ENCODE measurements at regions not wholly inside any gene's neighbourhood (a gene's known extent, or its start where the extent isn't known, plus 50 kb on each side); places are given as distances from the start of the nearest gene placed in this dataset.

DNA sequence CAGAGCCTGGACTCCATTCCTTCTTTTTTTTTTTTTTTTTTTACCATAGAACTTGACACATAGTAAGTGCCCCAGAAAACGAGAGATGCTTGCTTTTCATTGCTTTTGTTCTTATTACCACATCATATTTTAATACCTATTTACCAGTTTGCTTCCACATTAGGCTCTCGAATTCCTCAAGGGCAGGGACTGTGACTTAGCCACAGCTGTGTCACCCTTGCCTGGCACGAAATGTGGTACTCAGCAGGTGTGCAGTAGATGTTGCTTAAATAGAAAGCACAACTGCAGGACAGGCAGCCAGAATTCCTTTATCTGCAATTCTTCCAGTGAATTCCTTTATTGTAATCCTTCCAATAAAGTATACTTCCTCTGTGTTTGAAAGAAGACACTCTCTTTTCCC is 393.0 kb downstream of the HAPSTR1 start:
- DNase-seq: no peak

DNA sequence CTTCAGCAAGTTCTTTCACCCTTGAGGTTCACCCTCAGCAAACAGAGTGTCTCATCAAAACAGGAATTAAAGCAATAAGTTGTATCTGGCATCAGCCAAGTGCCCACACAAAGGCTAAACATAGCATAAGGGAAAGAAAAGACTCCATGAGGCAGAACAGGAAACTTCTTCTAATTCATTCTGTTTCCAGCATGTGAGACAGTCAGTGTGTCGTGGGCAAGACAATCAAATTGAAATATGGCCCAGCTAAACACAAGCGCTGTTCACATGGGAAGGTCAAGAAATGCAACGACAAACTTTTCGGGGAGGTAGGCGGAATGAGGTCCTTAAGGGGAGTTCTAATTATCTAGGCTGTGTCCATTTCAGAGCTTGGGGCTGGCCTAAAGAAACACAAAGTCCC is 393.4 kb downstream of the HAPSTR1 start:
- DNase-seq: no peak

DNA sequence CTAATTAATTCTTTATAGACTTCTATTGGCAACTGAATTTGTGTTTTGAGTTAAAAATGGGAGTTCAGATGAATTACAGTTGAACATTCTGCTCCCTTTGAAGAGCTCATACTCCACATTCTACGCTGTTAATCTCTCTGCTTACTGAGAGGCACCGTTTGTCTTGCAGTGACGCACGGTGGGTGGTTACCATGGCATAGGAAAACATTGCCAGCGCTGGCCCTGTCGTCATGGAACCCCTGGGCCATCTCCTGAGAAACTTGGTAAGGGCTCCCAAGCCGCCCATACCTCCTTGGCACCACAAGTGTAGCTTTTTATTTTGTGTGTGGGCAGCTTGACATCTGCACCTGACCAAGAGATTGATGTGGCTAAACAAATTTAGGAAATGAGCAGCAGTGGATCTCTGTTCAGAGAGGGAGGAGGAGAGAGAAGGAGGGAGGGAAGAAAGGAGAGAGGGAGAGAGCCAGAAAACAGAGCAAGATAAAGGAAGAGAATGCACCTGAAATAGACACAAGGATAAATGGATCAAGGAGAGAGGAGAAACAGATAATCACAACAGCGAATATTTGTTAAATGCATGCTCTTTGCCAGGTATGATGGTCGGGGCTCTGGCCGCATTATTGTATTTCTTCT is 398.5 kb downstream of the HAPSTR1 start:
- DNase-seq: no peak

DNA sequence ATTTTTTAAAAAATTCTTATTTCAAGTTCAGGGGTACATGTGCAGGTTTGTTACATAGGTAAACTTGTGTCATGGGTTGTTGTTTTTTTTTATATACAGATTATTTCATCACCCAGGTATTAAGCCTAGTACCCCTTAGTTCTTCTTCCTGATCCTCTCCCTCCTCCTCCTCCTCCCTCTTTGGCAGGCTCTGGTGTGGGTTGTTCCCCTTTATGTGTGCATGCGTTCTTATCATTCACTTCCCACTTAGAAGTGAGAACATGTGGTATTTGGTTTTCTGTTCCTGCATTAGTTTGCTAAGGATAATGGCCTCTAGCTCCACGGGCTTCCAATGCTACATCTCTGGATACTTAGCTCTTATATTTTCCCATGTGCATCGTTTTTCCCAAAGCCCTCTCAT is 404.4 kb downstream of the HAPSTR1 start:
- DNase-seq: no peak

DNA sequence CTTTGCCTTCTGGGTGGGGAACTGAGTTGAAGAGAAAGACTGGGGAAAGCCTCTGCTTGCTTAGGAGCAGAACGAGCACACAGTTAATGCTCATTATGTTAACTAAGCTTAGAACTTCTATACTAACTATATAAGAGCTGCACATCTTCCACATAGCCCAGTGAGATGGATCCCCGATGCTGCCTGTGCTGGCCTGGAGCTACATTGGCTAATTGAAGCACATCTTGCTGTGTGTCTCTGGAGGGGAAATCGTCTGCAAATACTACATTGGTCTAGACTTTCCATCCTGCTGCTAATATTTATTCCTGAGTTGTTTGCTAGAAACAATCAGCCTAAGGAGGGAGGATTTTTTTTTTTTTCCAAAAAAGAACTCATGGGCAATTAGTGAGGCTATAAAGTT is 406.3 kb downstream of the HAPSTR1 start:
- DNase-seq: no peak

DNA sequence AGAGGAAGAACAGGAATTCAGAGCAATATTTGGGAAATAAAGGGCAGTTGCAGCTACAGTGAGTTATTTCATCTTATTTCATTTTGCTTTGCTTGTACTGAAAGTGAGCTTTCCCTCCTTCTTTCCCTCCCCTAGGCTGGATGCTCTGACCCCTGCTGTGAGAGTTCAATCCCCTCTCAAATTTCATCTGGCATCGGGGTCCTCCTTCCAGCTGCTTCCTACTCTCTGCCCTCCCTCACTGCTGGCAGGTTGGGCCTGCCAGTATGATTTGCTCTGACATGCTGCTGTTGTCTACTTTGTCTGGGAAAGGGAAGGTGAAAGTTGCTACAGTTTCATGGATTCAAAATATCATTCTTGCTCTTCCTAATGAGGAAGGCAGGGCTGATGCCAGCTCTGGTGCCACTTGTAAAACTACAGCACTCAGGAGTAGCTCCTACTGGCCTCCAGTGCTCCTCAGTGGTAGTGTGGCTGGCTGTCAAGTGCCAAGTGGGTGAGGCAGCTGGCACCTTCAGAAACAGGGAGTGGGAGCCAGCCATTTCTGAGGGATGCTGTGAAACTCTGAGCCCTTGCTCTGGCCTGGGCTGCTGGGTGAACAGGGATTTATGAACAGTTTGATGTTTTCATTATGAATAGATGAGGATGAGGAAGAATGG is 408.6 kb downstream of the HAPSTR1 start:
- DNase-seq: no peak

DNA sequence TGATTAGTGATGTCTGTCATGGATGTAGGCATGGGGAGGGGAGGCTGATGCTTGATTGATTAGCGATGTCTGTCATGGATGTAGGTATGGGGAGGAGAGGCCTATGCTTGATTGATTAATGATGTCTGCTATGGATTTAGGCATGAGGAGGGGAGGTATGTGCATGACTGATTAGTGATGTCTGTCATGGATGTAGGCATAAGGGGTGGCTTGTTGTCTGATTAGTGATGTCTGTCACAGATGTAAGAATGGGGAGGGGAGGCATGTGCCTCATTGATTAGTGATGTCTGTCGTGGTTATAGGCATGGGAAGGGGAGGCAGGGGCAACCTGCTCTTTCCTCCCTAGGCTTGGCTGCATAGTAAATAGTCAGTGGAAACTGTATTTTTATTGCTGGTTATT is 409.4 kb downstream of the HAPSTR1 start:
- DNase-seq: no peak

DNA sequence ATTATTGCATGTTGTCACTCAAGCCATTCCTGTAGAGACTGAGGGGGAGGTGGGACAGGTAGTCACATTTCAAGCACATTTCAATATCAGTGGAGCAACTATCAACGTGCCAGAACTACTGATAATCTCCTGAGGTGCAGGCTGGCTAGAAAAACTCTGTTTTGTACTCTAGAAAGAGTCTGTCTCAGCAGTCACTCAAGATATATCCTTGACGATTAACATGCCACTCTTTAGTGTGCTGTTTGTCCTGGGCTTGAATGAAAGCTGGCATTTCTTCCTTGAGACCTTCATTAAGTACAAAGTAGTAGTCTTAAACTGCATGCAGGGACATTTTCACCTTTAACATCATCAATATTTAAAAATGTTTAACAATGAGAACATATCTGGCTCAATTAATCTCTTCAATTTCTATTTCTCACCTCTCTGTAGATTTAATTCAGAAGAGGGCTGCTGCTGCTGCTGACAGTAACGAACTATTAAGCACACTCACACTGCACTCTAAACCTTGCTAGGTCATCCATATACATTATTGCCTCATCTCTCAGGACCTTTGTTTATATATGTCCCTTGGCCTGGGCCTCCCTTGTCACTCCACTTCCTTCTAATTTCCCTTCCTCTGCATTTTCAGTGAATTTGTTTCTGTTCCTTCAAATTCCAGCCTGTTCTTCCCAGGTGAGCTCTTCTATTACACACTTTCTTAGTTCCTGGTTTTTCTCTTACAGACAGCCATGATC is 412.0 kb downstream of the HAPSTR1 start:
- no peak for DNase-seq

DNA sequence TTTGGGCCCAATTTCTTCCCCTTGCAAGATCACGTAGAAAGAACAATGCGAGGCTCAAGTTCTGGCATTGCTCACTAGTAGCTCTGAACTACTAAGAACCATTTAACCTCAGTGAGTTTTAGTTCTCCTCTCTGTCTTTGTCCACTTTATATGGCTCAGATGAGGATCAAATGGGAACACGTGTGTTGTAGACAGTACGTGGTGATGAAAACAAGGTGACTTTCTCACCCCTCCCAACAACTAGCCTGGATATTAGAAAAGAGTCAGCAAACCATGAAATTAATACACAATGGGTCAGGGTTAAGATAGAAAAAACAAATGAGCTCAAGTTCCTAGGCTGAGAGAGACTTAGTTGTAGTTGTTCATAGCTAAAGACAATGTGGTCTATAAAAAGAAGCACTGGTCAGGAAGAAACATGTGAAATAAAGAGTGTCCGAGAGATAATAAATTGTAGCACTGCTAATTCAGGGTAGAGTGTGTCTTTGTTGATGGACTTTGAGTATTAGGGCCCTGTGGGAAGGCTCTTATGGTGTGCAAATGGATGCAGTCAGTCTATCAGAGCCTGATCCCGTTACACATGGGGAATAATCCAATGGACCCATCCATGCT is 417.0 kb downstream of the HAPSTR1 start:
- DNase-seq: no peak

DNA sequence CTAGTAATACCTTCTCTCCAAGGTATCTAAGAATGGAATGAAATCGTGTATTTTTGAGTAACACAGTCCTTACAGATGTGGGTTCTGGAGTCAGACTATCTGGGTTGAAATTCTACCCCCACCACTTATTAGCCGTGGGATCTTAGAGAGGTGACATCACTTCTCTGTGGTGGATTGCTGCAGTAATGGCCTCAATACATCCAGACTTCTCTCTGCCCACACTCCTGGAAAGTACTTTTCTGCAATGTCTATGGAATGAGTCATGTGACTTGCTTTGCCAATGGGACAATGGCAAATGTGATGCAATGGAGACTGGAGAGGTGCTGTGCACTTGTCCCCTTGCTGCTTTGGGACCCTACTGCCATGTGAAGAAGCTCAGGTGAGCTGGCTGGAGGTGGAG is 418.2 kb downstream of the HAPSTR1 start:
- DNase-seq: no peak

DNA sequence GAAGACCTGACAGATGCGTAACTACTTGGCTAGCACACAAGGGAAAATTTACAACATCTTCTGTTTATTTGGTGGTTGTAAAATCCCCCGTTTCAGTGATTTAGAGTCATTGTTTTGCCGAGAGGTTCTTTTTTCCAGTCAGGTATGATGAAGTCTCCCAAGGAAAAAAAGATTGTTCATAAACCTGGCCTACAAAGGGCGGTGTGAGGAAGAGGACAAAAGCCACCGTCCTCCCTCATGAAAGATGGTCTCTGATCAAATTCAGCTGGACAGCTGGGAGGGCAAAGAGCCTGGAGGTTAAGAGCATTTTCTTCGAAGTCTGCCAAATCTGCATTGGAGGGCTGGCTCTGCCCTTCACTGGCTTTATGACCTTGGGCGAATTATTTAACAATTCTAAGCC is 419.9 kb downstream of the HAPSTR1 start:
- DNase-seq: no peak

DNA sequence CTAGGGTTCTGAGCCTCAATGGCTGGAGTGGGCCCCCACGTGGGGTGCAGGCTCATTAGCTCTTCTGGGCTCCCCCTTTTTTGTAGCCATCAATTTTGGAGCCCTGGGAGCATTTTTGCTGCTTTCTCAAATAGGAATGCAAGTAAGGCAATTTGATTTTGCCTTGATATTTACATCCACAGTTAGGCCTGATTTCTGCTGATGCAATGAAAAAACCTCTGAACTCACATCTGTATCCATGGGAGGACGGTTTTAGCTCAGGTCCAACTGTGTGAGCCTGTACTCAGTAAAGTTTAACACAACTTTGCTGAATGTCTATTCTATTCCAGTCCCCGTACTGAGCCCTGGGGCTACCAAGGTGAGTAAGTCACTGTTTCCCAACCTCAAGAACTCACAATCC is 425.0 kb downstream of the HAPSTR1 start:
- no peak for DNase-seq

DNA sequence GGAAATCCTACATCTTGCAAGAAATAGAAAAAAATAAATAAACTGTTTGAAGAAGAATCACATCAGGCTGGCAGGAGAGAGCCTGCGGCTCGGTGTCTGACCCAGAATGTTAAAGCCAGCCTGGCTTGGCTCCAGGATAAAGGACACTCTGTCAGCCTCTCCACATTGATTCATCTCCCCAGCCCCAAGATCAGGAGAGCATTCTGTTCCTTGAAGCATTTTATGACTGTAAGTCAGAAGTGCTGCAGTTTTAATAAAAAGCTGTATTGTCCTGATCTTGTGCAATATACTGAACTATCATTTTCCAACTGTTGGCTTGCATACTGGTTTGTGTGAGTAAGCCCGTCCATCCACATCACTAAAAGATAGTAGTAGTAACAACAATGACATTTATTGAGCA is 426.6 kb downstream of the HAPSTR1 start:
- no peak for DNase-seq

DNA sequence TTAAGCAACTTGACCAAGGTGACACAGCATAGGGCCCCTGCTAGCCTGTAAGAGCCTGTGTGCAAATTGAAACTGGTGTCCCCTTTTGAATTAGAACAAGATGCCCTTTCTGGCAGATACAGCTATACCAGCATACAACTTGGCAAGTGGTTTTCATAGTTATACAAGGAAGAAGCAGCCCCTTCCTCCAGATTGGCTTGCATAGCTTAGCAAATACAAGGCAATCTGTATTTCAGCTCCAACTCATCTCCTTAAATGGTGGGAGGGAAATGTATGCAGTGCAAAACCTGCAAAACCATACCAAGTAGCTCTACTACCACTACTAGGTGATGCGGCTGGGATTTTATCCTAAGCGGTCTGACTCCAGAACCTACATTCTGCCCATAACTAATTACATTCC is 427.1 kb downstream of the HAPSTR1 start:
- no peak for DNase-seq

DNA sequence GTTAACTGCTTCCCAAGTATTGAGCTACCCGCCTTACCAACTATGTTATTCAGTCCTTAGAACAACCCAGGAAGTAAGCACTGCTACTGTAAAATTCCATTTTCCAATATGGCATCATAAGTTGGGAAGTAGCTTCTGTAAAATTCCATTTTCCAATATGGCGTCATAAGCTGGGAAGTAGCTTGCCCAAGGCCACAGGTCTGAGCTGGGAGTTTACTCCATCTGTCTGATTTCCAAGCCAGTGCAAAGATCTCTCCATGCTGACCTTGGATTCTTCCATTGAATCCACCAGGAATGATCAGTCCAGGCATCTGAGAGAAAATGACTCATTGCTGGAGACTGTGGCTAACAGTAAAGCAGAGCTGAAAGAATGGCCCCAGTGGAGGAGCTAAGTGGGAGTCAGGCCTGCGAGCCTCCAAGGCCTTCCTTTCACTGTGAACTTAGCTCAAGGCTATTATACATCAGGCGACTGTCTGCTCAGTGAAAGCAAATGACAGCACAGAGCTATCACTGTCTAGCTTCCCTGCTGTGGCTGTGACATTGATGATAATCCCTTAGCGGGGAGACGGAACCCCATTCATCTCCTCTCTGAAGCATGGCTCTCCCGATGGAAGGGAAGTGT is 430.4 kb downstream of the HAPSTR1 start:
- DNase-seq: no peak

DNA sequence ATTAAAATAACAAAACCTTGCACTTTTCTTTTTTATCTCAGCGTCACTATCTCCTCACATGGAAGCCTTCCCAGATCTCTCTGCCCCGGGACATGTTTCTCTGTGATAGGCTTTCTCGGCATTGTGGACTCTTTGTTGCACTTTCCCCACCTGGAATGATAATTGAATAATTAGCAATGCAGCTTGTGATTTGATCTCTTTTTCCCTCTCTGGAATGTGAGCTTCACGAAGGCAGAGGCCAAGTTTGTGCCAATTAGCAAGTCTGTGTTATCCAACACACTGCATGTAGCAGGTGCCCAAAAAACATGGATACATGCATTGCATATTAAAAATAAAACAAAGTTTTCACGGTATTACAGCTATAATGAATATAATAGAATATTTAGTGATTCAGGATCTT is 431.2 kb downstream of the HAPSTR1 start:
- DNase-seq: no peak

DNA sequence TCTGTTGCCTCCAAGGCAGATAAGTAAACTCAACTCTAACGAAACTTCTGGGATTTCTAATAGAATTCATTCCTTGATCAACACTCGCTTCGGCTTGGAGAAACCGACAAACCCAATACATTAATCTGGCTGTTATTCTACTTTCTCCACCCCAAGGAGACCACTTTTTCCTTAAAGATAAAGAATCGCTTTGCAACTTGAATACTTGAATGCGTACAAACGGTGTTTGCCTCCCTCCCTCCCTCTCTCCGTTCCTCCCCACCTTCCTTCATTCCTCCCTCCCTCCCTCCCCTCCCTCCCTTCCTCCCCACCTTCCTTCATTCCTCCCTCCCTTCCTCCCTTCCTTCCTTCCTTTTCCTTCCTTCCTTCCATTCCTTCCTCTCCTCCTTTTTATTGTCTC is 432.6 kb downstream of the HAPSTR1 start:
- DNase-seq: no peak

DNA sequence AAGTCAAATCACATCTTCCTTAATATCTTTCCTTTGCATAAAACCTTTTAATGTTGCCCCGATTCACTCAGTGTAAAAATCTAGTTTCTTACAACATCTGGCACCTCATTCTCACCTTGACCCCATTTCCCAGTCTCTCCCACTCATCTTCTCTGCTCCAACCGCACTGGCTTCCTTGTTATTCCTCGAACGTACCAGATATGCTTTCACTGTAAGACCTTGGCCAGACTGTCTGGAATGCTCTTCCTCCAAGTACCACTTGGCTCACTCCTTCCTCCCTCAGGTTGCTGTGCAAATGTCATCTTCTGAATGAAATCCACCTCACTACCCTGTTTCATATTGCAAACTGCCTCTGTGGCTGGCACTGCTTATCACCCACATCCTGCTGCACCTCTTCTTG is 433.6 kb downstream of the HAPSTR1 start:
- DNase-seq: no peak

DNA sequence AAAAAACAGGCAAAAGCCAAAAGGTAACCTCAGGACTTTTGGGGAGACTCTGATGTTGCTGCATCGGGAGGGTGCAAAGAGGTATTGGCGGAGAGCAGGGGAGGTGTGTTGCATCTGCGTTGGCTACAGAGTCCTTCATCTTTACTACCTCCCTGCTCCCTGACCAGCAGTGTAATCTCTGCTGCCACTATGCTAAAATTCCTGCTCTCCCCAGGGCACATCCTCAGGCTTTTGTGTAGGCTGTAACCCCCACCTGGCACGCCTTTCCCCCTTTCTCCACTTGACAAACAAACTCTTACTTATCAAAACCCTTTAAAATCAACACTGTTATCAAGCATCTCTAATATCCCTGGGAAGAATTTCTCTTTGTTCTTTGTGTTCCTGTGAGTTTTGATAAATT is 435.3 kb downstream of the HAPSTR1 start:
- DNase-seq: no peak

DNA sequence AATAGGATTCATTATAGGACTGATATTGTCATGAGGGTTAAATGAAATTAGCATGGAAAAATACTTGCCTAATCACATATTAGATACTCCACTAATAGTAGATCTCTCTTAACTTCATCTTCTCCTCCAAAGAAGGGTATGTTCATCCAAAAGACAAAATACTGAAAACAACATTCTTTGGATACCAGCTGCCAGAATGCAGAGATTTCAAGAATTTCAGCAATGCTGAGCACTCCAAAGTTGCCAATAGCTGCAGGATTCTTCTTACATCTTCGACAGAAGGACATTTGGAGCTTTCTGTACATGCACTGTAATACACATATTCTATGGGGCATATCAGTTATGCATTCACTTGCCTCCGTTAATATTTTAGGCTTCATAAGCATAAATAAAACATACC is 436.5 kb downstream of the HAPSTR1 start:
- no peak for DNase-seq

DNA sequence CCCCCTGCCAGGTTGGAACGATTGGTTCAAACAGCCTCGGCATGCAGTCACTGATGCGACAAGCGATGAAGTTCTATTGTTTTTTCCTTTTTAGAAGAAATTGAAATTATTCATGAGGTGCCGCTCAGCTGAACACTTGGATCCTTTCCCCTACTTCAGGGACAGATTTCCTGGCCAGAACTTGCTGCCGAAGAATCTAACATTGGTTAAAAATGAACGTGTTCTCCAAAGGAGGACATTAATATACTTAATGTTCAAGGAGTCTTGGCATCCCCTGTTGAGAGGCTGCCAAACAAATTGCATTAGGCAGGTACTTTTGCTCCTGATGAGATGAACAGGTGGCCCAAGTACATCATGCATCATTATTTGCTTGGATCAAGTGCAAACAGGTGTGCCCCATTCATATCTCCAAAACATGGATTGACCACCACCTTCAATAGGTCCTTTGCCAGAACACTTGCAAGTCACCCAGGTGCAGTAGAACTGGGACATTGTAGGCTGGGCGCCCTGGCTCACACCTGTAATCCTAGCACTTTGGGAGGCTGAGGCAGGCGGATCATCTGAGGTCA is 437.2 kb downstream of the HAPSTR1 start:
- no peak for DNase-seq

DNA sequence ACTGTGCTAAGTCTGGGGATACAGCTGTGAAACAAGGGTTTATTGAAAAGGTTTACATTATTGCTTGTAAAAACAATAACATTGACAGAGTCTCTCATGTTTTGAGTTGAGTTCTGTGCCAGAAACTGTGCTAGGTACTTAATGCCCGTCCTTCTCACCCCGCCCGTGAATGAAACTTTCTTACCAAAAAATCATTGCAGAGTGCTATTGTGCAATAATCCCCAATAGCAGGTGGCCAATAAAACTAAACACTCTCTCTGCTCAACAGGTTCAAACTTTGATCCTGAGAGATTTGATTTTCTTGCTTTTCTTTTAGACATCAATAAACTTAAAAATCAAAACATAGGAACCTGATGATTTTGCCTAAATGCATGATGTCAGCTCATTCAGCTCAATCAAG is 441.6 kb downstream of the HAPSTR1 start:
- DNase-seq: no peak

DNA sequence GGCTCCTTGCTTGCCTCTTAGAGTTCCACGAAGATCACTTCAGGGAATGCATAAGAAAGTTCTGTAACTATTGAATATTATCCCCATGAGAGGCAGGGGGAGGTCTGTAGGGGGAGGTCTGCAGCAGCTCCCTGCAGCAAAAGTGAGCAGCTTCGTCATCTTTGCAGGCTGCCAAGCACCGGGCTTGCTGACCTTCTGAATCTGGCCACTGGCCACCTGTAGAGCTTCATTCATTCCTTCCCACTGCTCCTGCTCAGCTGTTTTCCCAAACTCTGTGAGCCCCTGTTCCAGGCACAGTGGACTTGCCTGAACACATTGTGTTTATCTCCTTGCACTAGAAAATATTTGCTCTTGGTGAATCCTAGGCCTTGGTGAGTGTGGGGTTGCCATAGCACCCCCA is 443.3 kb downstream of the HAPSTR1 start:
- no peak for DNase-seq
